ENCODE measurements at regions not wholly inside any gene's neighbourhood (a gene's known extent, or its start where the extent isn't known, plus 50 kb on each side); places are given as distances from the start of the nearest gene placed in this dataset.
"Not testable (repeated sequence)": the region's sequence is repeated elsewhere in the genome, so short reads cannot be mapped to it uniquely, and the experiment has no call there.

DNA sequence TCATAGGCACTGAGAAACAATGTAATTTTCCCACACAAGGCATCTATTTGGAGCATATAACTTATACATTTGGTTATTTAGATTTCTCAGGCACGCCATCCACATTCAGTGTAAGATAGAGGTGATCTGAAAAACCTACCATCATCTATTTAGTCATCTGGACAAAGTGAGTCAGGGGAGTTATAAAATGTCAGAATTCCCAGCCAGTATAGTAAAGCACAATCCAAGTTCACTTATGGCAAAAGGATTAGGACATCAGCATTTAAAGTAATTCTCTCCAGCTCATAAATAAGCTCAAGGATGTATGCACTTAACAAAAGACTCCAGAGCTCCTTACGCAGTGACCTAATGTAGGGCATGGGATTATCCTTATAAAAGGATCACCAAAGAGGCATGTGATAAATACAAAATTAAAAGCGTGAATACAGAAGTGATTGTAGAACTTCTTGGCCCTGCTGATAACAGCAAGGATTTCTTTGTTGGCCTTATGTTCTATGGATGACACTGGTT lies 65.3 kb upstream of the DCLK2 start:
- Mint-ChIP-seq H3K9me3 (ENCODE audit: low read depth) (no peaks in the 10 kb centered on the region), H3K4me1 (ENCODE audit: low read depth) (peaks cover 2% of the 10 kb centered on the region), H3K27ac (ENCODE audit: unreplicated experiment) (no peak overlapping the region), H3K4me3 (ENCODE audit: unreplicated experiment) (no peak overlapping the region), H3K36me3 (ENCODE audit: low read depth) (peaks cover 3% of the 10 kb centered on the region), H3K27me3 (ENCODE audit: low read depth) (no peaks in the 10 kb centered on the region)
- DNase-seq (ENCODE audit: low spot score) = no peak
- TF ChIP-seq, protein P1, sequence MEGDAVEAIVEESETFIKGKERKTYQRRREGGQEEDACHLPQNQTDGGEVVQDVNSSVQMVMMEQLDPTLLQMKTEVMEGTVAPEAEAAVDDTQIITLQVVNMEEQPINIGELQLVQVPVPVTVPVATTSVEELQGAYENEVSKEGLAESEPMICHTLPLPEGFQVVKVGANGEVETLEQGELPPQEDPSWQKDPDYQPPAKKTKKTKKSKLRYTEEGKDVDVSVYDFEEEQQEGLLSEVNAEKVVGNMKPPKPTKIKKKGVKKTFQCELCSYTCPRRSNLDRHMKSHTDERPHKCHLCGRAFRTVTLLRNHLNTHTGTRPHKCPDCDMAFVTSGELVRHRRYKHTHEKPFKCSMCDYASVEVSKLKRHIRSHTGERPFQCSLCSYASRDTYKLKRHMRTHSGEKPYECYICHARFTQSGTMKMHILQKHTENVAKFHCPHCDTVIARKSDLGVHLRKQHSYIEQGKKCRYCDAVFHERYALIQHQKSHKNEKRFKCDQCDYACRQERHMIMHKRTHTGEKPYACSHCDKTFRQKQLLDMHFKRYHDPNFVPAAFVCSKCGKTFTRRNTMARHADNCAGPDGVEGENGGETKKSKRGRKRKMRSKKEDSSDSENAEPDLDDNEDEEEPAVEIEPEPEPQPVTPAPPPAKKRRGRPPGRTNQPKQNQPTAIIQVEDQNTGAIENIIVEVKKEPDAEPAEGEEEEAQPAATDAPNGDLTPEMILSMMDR (IDR thresholded peaks at IDR 0.05) = no peak

DNA sequence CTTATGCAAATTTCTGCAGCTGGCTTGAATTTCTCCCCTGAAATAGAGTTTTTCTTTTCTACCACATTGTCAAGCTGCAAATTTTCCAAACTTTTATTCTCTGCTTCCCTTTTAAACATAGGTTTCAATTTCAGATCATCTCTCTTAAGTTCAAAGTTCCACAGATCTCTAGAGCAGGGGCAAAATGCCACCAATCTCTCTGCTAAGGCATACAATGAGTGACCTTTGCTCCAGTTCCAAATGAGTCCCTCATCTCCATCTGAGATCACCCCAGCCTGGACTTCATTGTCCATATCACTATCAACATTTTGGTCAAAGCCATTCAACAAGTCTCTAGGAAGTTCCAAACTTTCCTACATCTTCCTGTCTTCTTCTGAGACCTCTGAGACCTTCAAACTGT lies 62.3 kb upstream of the DCLK2 start:
- H3K27ac Mint-ChIP-seq (ENCODE audit: unreplicated experiment); DNase-seq (ENCODE audit: low spot score); H3K27me3 Mint-ChIP-seq (ENCODE audit: low read depth); H3K9me3 Mint-ChIP-seq (ENCODE audit: low read depth); H3K4me1 Mint-ChIP-seq (ENCODE audit: low read depth); H3K4me3 Mint-ChIP-seq (ENCODE audit: unreplicated experiment); H3K36me3 Mint-ChIP-seq (ENCODE audit: low read depth): not testable (repeated sequence)

DNA sequence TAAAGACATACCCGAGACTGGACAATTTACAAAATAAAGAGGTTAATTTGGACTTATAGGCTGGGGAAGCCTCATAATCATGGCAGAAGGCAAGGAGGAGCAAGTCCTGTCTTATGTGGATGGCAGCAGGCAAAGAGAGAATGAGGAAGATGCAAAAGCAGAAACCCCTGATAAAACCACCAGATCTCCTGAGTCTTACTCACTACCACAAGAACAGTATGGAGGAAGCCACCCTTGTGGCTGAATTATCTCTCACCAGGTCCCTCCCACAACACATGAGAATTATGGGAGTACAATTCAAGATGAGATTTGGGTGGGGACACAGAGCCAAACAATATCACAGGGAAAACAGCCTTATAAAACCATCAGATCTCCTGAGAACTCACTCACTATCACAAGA lies 61.6 kb upstream of the DCLK2 start:
- not testable (repeated sequence) for H3K4me1 Mint-ChIP-seq (ENCODE audit: low read depth); H3K27me3 Mint-ChIP-seq (ENCODE audit: low read depth); DNase-seq (ENCODE audit: low spot score); H3K27ac Mint-ChIP-seq (ENCODE audit: unreplicated experiment); H3K9me3 Mint-ChIP-seq (ENCODE audit: low read depth); H3K36me3 Mint-ChIP-seq (ENCODE audit: low read depth); H3K4me3 Mint-ChIP-seq (ENCODE audit: unreplicated experiment)

DNA sequence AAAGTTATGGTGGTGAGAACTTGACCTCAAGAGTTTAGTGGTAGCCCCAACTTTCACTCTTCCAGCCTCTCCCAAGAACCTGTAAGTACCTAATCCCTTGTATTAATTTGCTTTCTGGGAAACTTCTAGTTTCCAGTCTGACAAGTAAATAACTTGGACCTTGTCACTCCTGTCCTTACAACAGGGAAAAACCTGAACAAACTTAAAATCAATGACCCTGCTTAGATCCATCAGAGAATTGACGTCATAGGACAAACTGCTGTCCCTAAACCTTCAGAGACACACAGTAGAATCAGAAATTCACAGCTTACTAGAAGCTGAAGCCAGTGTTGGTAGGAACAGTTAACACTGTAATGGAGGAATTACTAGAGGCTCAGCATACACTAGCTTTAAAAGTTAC lies 60.0 kb upstream of the DCLK2 start:
- peaks cover 3% of the 10 kb centered on the region for H3K4me1 Mint-ChIP-seq (ENCODE audit: low read depth)
- no peak overlapping the region for H3K27ac Mint-ChIP-seq (ENCODE audit: unreplicated experiment)
- H3K27me3 Mint-ChIP-seq (ENCODE audit: low read depth) = no peaks in the 10 kb centered on the region
- H3K36me3 Mint-ChIP-seq (ENCODE audit: low read depth) = peaks cover 8% of the 10 kb centered on the region
- no peak for DNase-seq (ENCODE audit: low spot score)
- no peak overlapping the region for H3K4me3 Mint-ChIP-seq (ENCODE audit: unreplicated experiment)
- TF ChIP-seq, protein P1 (IDR thresholded peaks at IDR 0.05) = no peak
- H3K9me3 Mint-ChIP-seq (ENCODE audit: low read depth) = peaks cover 8% of the 10 kb centered on the region

DNA sequence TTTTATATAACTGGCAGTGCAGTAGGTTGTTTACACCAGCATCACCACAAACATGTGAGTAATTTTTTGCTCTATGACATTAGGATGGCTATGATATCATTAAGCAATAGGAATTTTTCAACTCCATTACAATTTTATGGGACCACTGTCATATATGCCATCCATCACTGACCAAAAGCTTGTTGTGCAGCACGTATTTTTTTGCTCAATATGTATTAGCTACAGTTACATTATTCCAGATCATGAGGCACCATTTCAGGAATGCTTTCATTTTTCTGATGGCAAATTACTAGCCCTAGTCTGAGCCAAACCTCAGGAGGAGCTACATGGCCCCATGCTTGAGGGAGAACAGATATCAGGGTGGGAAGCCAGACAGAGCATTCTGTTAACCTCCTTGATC lies 56.8 kb upstream of the DCLK2 start:
- H3K9me3 Mint-ChIP-seq (ENCODE audit: low read depth) = peaks cover 15% of the 10 kb centered on the region
- no peak overlapping the region for H3K4me3 Mint-ChIP-seq (ENCODE audit: unreplicated experiment)
- H3K27ac Mint-ChIP-seq (ENCODE audit: unreplicated experiment) = no peak overlapping the region
- peaks cover 15% of the 10 kb centered on the region for H3K4me1 Mint-ChIP-seq (ENCODE audit: low read depth)
- TF ChIP-seq, protein P1 (IDR thresholded peaks at IDR 0.05) = no peak
- no peaks in the 10 kb centered on the region for H3K27me3 Mint-ChIP-seq (ENCODE audit: low read depth)
- H3K36me3 Mint-ChIP-seq (ENCODE audit: low read depth) = peaks cover 8% of the 10 kb centered on the region
- no peak for DNase-seq (ENCODE audit: low spot score)

DNA sequence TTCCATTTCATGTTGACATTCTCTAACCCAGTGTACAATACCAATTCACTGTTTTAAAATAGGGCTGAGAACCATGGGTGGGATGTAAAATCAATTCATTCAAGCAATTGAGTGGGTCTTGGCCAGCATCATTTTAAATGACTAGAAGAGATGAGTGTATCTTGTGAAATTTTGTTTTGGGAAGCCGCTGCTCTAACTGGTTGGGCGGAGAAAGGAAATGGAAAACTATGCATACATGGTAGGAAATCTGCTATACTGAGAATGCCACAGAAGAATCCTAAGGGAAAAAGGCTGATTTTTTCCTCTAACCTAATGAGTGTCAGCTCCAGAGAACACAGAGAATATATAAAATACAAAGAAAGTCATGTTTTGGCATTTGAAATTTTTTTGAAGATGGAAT lies 54.8 kb upstream of the DCLK2 start:
- TF ChIP-seq, protein P1 (IDR thresholded peaks at IDR 0.05) = no peak
- Mint-ChIP-seq H3K27me3 (ENCODE audit: low read depth) (no peaks in the 10 kb centered on the region), H3K4me1 (ENCODE audit: low read depth) (peaks cover 15% of the 10 kb centered on the region), H3K27ac (ENCODE audit: unreplicated experiment) (no peak overlapping the region), H3K4me3 (ENCODE audit: unreplicated experiment) (no peak overlapping the region), H3K36me3 (ENCODE audit: low read depth) (peaks cover 5% of the 10 kb centered on the region), H3K9me3 (ENCODE audit: low read depth) (peaks cover 29% of the 10 kb centered on the region)
- DNase-seq (ENCODE audit: low spot score) = no peak

DNA sequence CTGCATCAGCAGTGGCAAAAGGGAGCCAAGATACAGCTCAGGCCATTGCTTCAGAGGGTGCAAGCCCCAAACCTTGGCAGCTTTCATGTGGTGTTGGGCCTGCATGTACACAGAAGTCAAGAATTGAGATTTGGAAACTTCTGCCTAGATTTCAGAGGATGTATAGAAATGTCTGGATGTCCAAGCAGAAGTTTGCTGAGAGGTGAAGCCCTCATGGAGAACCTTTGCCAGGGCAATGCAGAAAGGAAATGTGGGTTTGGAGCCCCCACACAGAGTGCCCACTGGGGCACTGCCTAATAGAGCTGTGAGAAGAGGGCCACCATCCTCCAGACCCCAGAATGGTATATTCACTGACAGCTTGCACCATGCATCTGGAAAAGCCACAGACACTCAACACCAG lies 51.3 kb upstream of the DCLK2 start:
- H3K27me3 Mint-ChIP-seq (ENCODE audit: low read depth); H3K4me3 Mint-ChIP-seq (ENCODE audit: unreplicated experiment); H3K27ac Mint-ChIP-seq (ENCODE audit: unreplicated experiment); DNase-seq (ENCODE audit: low spot score); H3K36me3 Mint-ChIP-seq (ENCODE audit: low read depth): not testable (repeated sequence)
- peaks cover 20% of the 10 kb centered on the region for H3K9me3 Mint-ChIP-seq (ENCODE audit: low read depth)
- H3K4me1 Mint-ChIP-seq (ENCODE audit: low read depth) = peaks cover 22% of the 10 kb centered on the region
